GM19025 (cell line): ENCODE measurements at regions not wholly inside any gene's neighbourhood (a gene's known extent, or its start where the extent isn't known, plus 50 kb on each side); places are given as distances from the start of the nearest gene placed in this dataset.

Experiments
- ATAC-seq: cut with Tn5 transposase; IDR thresholded peaks from one replicate; pipeline ENCODE4 v1.9.1; 2021; ENCODE audit warnings: mild to moderate bottlenecking, low read depth, moderate library complexity; ENCODE audit not compliant: unreplicated experiment

DNA sequence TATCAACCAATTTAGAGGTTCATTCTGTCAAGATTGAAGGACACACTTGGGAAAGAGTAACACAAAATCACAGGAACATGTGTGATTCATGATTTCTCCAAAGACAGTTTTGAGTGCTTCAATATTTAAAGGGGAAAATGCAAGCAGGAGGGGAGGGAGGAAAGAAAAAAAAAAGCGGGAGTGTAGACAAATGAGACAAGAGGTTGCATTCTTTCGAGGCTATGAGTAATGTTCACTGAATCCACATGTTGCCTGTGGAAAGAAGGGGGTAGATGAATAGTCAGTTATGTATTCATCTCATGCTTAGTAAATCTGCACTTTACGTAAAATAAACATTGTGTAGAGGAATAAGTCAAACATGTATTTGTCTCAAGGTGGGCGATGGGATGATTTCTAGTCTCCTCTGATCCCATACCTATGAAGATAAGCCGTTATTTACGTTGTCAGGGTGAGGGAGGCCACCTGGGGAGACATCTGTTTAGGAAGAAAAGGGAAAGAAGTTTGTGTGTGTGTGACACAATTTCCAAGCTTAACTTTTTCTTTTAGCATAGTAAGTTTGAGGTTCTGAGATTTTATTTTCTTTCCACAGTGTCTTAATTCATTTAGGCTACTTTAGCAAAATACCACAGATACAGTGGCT, 211.0 kb upstream of the ZC3H15 start:
- no peak for ATAC-seq

DNA sequence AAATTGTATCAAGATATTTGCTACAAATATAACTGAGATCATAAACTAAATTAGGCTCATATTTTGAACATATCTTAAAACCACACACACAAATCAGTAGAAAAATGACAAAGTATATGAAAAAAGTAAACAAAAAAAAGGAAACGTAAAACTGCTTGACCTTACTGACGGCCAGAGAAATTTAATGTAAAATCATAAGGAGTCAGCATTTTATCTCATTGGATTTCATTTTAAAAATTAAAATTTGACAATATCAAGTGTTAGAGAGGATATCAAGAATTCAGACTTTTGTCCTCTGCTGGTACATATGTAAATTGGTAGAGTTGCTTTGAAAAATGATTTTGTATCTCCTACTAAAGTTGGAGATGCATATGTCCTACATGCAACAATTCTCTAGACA, 209.2 kb upstream of the ZC3H15 start:
- ATAC-seq, result no peak

DNA sequence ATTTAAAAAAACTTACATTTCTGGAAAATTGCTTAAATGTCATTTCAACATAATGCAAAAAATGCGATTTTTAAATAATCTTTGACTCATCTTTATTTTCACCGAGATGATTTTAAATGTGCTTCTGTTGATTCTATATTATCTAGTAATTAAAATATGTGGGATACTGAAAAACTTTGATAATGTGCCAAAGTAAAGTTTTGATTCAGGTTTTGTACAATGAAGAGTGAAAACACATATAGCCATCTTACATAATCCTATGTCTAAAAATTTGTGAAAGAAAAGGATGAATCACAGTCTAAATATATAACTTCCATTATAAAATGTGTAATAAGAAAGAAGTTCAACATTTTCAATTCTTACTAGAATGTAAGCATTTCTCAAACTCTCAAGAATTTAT, 204.3 kb upstream of the ZC3H15 start:
- ATAC-seq, result no peak

DNA sequence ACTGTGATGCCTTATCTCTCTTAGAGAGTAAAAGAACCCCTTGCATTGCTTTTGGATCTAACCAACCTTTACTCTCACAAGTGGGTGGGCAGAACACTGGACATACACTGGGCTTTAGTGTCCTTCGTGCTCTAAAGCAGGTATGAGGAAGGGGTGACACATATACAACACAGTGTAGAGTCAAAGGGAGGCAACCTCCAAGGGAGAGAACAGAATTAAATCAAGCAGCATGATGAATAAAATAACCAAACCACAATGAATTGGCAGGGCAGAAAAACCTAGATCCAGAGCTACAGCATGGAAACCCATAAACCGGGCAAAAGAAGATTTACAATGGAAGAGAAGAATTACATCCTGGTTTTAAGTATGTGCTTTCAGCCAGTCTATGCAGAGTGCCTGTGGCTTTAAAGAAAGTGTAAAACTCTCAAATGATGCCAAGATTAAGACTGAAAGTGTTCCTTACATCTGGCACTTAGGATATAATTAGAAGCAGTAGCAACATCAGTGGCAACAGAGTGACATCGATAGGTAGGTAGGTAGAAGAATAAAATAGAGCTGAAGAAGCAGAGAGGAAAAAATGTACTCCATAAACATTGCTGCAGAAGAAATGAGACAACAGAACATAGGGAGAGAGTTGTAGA, 191.7 kb upstream of the ZC3H15 start:
- ATAC-seq, result no peak

DNA sequence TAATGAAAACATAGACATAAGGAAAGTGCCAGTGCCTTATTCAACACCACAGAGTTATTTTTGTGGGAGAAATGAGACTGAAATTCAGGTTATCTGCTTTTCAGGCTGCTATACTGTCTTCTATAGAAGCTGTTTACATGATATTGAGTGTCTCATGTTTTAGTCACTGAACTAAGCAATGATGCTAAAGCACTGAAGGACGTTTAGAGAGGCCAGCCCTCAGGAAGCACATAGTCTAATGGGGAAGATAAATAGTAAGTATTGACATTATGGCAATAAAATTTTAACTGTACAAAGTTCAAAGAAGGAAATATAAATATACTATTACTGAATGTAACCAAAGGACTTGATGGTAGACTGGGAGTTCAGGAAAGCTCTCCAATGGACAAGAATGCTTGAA, 186.4 kb upstream of the ZC3H15 start:
- ATAC-seq, result no peak

DNA sequence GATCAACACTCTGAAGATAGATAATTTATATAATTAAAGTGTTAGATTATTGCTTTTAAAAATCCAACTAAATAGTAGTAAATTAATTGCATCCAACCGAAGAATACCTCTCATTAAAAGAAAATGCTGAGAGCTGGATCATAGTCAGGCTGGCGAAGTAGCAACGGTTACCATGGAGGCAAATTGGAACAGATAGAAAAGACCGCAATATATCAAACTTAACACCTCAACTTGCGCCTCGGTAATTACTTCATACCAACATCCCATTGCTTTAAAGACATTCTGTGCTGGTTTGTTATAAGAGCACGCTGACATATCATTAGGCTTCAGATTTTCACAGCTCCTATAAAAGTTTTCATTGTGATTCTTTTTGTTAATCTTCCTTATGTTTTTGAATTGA, 183.8 kb upstream of the ZC3H15 start:
- no peak for ATAC-seq

DNA sequence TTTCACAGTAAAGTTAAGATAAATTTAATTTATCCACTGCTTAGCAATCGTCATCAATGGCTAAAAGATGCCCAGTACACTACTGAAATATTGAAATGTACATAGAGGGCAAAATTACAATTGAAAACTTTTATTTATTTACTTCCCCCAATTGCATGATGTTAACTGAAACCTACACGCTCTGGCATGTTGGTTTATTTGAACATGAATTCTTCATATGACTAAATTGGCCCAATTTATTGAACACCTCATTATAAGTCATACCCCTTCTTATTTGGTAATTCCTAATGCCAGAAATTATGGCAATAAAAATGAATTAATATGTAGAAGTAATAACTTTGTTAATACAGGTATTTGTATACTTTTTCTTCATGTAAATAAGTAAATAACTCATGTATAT, 183.0 kb upstream of the ZC3H15 start:
- ATAC-seq, result no peak

DNA sequence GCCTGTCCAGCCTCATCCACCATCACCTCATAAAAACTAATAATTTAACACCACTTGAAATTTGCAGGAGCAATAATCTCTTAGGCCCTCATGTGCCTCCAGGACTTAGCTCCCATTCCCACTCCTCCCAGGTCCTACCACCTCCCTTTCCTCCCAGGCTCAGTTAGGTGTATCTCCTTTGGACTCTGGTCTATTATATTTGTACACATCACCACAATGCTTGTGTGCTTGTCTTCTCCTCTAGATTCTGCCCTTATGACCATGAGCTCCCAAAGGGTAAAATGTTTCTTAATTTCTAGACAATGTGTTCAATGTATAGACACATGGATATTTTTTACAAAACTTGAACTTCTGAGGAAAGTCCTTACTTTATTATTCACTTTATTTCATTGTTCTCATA, 182.0 kb upstream of the ZC3H15 start:
- no peak for ATAC-seq

DNA sequence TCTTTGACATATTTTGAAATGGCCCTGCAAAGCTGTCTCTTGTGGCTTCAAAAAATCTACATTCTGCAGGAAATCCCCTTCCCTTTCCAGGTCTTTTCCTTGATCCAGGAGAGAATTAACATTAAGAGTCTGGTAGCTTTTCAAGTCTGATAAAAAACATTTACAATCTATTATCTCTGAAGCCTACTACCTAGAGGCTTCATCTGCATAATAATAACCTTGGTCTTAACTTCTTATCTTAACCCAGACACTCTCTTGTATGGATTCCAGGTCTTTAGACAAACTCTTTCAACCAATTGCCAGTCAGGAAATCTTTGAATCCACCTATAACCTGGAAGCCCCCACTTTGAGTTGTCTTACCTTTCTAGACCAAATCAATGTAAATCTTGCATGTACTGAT, 179.3 kb upstream of the ZC3H15 start:
- no peak for ATAC-seq

DNA sequence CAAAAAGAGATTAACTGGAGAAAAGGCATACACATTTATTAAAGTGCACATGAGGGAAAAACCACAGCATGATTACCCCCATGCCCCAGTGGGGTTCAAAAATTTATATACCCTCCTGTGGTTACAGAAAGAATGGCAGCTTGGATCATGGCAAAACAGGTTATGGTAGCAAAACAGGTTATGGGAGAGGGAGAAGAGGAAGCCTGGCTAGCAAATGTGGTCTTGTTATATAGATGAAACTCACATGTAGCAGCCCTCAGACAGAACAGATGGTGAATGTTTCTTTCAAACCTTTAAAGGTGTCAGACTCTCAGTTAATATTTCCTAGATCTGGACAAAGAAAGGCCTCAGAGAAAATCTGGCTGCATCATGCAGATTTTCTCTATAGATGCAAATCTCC, 178.2 kb upstream of the ZC3H15 start:
- ATAC-seq, result peak; percentile 71

DNA sequence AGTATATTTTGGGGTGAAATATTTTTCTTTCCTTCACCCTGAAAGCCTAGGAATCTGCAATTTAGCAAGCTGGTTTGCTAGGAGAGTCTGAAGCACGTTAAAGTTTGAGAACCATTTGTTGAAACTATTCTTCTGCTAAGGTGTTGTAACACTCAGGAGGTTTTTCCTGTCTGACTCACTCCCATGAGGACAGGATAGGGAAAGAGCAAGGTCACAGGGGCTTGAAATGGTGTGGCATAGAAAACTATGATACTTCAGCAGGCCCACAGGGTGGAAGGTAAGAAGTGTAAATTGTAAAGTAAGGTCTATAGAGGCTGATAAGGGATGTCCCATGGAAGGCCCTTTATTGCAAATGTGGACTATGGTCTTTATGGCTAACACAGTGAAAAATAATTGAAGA, 177.7 kb upstream of the ZC3H15 start:
- no peak for ATAC-seq

DNA sequence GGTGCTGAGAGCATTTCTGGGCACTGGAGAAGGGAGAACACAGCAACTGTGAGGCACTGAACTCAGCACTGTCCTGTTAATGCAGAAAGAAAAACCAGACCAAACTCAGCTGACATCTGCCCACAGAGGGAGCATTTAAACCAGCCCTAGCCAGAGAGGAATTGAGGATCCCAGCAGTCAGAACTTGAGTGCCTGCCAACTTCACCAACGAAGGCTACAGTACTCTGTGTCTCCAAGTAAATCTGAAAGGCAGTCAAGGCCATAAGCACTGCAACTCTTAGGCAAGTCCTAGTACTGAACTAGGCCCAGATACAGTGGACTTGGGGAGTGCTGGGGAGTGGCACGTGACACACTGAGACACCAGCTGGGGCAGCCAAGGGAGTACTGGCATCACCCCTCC, 176.2 kb upstream of the ZC3H15 start:
- no peak for ATAC-seq

DNA sequence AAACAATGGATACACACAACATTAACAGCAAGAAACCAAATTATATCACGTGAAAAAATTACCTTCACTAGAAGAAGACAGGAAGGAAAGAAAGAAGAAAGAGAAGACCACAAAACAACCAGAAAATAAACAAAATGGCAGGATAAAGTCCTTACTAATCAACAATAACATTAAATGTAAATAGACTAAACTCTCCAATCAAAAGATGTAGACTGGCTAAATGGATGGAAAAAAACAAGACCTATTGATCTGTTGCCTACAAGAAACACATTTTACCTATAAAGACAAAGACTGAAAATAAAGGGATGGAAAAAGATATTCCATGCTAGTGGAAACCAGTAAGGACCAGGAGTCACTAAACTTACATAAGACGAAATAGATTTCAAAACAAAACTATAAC, 167.0 kb upstream of the ZC3H15 start:
- no peak for ATAC-seq

DNA sequence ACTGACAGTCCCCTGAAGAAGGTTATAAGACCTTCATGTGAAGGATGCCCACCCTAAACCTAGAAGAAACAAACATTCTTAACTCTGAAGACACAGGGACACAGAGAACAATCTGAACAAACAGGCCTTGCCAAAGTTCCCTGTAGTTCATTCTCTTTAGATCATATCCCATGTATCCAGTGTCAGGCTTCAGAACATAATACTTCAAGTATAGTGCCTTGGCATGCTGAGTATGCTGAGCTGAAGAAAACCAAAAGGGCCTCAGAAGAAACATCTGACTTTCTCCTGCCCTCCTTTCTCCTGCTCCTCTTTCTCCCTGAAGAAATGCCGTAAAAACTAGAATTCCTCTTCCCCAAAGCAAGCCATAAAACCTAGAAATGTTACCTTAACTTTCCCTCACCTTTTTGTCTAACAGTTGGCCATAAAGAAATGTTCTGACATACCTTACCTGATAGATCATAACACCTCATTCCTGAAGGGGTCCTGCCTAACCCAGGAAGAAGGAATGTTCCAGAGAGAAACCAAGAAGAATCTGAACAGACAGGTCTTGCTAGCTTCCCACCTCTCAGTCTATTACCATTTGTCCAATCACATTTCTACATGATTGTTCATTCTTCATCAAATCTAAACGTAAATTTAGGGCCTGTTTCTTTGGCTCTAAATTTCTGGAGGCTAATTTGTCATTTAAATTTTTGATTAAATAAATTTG, 160.1 kb upstream of the ZC3H15 start:
- no peak for ATAC-seq

DNA sequence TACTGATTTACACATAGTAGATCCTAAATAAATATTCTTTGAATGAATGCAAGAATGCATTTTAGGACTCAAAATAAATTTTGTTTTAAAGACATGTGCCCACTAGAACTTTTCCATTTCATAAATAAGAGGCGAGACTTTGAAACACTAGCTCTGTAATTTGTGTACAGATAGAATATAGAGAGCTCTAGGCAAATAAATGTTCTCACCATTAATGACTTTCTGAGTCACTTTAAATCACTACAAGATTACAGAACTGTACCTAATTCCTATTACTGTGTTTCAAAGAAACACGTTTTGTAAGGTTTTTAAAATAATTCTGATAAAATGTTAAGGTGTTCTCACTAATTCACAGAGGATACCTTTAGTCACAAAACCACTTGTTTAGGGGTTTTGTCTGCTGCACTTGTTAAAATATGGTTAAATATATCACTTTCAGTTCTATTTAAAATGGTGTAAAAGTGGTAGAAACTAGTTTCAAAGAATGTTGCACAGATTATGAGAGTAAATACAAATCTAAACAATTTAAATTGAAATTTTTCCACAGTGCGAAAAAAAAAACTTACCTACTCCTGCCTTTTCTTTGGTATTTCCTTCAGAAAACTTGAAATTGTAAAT, 158.7 kb upstream of the ZC3H15 start:
- ATAC-seq, result peak; percentile 53

DNA sequence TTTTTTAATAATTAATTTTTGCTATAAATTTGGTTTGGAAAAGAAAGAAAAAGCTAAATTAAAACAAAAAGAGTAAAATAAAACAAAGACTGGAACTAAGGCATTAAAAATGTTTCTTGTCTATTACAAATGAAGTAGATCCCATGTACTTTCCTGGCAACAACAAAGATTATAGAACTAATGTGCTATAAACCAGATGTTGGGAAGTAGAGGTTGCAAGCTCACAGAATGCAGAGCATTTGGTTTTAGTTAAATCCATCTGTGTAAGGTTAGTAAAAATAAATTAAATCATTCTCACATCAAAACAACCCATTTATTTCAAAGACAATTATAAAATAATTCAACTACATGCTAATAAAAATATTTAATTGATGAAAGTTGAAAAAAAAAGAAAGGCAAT, 157.2 kb upstream of the ZC3H15 start:
- ATAC-seq, result no peak

DNA sequence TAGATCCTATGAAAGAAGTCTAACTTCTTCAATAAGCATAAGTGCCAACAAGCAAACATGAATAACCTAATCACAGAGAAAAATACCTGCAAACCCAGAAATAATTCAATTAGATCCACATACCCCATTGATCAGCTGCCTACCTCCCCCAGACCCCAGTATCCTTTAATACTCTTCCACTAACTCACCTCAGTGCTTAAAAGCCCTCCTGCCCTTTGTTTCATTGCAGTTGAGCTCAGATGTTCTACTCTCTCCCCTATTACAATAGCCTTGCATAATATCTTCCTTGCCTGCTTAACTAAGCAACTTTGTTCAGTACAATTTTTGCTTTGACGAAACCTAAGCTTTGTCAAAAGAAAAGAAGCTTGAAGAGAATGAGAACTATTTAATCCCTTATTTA, 156.0 kb upstream of the ZC3H15 start:
- ATAC-seq, result no peak

DNA sequence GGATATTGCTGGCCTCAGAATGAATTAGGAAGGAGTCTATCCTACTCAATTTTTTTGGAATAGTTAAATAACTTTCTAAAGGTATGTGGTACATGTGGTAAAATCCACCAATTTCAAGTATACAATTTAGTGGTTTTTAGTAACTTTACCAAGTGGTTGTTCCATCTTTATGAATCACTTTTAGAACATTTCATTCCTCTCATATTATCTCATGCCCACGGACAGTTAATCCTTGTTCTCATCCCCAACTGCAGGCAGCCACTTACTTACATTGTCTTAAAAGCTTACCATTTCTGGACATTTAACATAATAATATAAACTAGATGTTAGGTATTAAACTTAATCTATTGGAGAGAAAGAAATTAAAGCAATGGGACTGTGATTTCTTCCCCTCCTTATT, 146.3 kb upstream of the ZC3H15 start:
- no peak for ATAC-seq

DNA sequence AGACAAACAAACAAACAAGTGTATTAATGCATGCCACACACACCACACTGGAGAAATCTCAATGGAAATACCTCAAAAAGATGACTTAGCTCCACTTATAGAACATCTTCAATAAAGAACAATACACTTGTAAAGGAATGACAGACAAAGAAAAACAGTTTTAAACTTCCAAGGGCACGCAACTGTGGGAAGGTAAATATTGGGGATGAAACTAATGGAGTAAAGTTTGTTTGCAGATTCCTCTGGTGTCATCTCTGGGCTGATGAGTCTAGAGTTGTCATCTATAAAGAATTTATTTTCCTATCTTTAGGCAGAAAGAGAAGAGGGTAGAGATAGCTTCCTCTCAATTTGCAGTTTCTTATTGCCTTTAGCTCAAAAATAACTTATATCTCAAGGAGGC, 144.0 kb upstream of the ZC3H15 start:
- no peak for ATAC-seq

DNA sequence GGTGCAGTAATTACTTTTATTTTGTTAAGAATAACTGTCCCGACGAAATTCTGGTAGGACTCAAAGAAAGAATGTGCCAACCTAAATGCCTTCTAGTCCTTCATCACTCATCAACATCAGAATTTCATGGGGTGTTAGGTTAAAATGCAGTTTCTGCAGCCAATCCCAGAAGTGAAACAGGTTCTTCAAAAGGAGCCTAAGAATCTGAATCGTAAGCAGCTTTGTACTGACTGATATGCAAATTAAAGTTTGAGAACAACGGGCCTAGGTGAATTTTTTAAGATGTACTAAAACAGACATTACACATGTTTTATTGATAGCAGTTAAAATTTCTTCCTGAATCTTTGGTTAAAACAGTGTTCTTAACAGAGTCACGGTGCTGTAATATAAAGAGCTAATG, 140.3 kb upstream of the ZC3H15 start:
- ATAC-seq, result no peak

DNA sequence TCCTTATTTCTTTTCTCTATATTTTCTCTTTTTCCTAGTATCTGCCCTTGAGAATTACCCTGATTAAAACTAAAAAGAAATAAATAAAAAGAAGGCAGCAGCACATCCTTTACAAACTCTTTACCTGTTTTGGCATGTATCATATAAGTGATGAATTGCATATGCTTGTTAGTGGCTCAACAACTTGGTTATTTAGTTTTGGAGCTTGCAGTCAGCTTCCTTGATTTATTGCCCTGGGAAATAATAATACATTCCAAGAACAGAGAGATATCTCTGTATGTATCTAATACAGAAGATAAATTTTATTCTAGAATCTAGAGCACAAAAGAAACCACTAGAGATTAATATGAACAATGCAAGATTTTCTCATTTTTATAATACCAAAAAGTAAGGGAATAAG, 139.8 kb upstream of the ZC3H15 start:
- ATAC-seq, result no peak

DNA sequence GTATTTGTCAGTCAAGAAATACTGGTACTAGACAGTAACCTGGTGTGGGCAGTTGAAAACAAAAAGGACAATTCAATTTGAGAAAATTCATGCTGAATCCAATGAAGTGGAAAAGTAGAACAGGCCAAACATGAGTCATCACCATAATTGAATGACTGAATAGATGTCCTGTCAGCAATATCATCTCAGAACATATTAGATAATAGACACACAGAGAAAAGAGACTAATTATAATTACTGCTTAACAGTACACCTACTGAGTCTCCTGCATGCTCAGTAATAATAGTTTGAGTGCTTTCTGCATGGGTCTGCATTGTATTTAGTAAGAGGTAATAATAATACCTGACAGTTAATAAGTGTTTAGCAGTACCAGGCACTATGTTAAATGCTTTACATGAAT, 138.6 kb upstream of the ZC3H15 start:
- ATAC-seq, result no peak
